Right ventricle myocardium superior (tissue), 1 donor: ENCODE measurements at regions not wholly inside any gene's neighbourhood (a gene's known extent, or its start where the extent isn't known, plus 50 kb on each side); places are given as distances from the start of the nearest gene placed in this dataset.

Experiments used
- ATAC-seq: fragments of 200-7000 bp; cut with Tn5 transposase; one replicate; pipeline ENCODE4 v1.9.1; 2020; ENCODE audit warnings: mild to moderate bottlenecking; ENCODE audit not compliant: poor library complexity
- DNase-seq: peaks from one replicate; pipeline ENCODE4 v3.0.0-alpha.2; 2020
- intact Hi-C: fragments of 100-400 bp; cut with DNase I; formaldehyde crosslinking; loops from one replicate; pipeline ENCODE4 v1.11.2; 2022
- donor health status: DM: no; HTN: yes; CAD: no; lungs with severe emphysema.

GRCh38 chr18:22681908-22682307, 251.2 kb upstream of the RBBP8 start:
- intact Hi-C loops: no loop called here
- no peak for ATAC-seq
- DNase-seq: no peak

DNA sequence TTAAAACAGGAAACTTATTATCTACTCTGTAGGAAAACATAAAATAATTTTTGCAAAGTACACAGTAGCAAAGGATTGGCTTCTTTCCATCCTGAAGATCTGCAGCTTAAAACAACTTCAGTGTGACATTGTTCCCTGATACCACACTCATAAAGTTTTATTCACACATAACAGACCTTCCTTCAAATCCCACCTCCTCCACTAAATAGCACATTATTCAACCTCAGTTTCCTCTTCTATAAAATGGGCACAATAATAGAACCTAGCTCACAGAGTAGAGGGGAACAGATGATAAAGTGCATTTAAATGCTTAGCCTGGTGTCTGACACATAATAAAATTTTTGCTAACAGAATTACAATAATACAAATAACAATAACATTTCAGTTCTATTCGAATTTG, 250.4 kb upstream of the RBBP8 start:
- intact Hi-C loops: no loop called here
- DNase-seq: no peak
- no peak for ATAC-seq

- peak; percentile 88 for ATAC-seq
- peak; percentile 48 for DNase-seq
- intact Hi-C loops: no loop called here
These were observed 249.9 kb upstream of the RBBP8 start for GRCh38 chr18:22683196-22683676.

DNA sequence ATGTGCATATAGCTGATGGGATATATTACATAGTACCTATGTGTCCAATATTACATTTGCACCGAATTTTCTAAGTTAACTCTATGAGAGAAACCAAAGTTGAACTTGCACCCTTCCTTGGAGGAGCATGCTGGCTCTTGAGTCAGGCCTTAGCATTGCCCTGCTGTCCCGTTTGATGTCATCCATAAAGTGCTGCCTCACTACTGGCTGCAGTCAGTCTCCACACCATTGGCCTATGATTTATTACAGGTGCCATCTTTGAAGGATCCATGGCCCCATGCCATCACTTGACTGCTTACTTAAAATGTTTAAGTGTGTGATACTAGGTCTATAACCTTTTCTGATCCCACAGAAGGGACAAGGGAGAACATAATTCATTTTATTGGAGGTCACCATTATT, 249.3 kb upstream of the RBBP8 start:
- intact Hi-C loops: no loop called here
- ATAC-seq: no peak

DNA sequence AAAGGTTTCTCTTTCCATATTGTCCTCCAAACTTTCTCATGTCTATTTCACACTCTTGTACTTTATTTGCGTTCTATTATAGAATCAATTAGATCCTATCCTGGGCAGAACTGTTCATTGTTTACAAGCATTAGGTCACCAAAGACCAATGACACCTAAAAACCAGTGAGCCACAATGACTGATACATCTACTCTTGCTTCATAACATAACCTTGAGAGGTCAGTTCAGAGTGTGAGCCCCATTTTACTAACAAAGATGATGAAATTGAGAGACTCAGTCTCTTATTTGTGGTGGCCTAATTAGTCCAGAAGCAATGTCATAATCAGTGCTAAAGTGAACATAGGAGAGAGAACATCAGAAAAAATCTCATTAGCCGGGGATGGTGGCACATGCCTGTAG, 248.9 kb upstream of the RBBP8 start:
- DNase-seq: no peak
- intact Hi-C loops: no loop called here

More for the DNA sequence above, 249.3 kb upstream of the RBBP8 start:
- DNase-seq: no peak

GRCh38 chr18:22685788-22686187, 247.3 kb upstream of the RBBP8 start:
- no peak for ATAC-seq
- intact Hi-C loops: no loop called here

More for the DNA sequence above, 248.9 kb upstream of the RBBP8 start:
- ATAC-seq: no peak

GRCh38 chr18:22687892-22688680, 245.0 kb upstream of the RBBP8 start:
- intact Hi-C loops: no loop called here
- no peak for ATAC-seq

More at GRCh38 chr18:22685788-22686187, 247.3 kb upstream of the RBBP8 start:
- no peak for DNase-seq

GRCh38 chr18:22688877-22689496, 244.1 kb upstream of the RBBP8 start:
- no peak for DNase-seq
- intact Hi-C loops: no loop called here
- ATAC-seq: no peak

More at GRCh38 chr18:22687892-22688680, 245.0 kb upstream of the RBBP8 start:
- DNase-seq: no peak

DNA sequence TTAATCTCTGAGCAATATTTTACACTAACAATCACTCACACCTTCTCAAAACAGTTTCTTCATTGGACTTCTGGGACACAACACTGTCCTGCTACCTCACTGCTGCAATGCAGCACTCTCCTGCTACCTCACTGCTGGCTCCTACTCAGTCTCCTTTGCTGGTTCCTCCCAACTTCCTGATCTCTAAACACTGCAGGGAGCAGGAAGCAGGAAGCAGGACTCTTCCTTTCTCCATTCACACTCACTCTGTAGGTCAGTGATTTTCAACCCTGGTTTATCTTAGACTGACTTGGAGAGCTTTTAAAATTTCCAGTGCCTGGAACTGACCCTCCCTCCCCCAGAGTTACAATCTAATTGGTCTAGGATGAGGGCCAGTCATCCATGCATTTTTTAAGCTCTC, 243.4 kb upstream of the RBBP8 start:
- intact Hi-C loops: no loop called here
- DNase-seq: no peak
- ATAC-seq: no peak

- ATAC-seq (no peak), DNase-seq (no peak)
- intact Hi-C loops: no loop called here
These were observed 242.6 kb upstream of the RBBP8 start for GRCh38 chr18:22690556-22690955.

GRCh38 chr18:22691946-22692710, 241.0 kb upstream of the RBBP8 start:
- no peak for DNase-seq
- intact Hi-C loops: no loop called here
- no peak for ATAC-seq

- peak; percentile 69 for ATAC-seq
- DNase-seq: peak; percentile 55
These were observed 238.2 kb upstream of the RBBP8 start for GRCh38 chr18:22694954-22695353.

DNA sequence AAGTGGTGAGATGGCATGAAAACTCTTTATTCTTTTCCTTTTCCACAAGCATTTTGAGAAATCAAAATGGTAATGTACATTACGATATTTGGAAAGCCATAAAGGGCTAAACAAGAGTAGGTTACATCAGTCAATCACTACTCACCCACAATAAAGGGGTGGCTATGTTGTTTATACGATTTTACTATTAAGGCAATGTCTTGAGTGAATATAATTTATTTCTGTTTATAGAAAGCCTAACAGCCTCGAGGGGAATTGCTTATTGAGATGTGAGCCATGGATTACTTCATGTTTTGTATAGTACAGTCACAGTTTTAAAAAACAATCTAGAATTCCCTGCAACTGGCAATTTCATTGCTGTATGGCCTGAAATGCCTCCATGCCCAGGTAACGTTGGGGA, 237.5 kb upstream of the RBBP8 start:
- intact Hi-C loops: no loop called here
- ATAC-seq (no peak), DNase-seq (no peak)

More at GRCh38 chr18:22694954-22695353, 238.2 kb upstream of the RBBP8 start:
- intact Hi-C loops: no loop called here

DNA sequence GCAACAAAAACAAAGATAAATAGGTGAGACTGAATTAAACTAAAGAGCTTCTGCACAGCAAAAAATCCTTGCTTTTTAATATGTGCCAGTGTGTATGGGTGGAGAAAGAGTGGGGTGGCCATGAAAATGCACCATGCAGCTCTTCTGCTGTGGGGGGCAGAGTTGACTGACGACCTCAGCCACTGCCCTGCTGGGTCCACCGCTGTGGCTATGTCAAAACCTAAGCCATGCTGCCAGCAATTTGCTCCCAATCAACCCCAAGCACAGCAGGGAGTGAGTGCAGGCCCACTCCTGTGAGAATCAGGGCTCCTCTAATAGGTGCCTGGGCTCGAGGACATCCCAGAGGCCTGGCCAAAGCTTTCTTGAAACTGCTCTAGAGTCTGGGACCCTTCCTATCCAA, 235.6 kb upstream of the RBBP8 start:
- ATAC-seq (no peak), DNase-seq (no peak)

GRCh38 chr18:22698711-22699110, 234.4 kb upstream of the RBBP8 start:
- DNase-seq (no peak), ATAC-seq (no peak)
- intact Hi-C loops: no loop called here

More for the DNA sequence above, 235.6 kb upstream of the RBBP8 start:
- intact Hi-C loops: no loop called here

GRCh38 chr18:22699629-22700028, 233.5 kb upstream of the RBBP8 start:
- no peak for ATAC-seq
- intact Hi-C loops: no loop called here
- no peak for DNase-seq

GRCh38 chr18:22700920-22701319, 232.2 kb upstream of the RBBP8 start:
- DNase-seq: no peak
- intact Hi-C loops: no loop called here
- ATAC-seq: no peak

- no peak for ATAC-seq
- intact Hi-C loops: no loop called here
- no peak for DNase-seq
These were observed 231.8 kb upstream of the RBBP8 start for GRCh38 chr18:22701326-22701725.

GRCh38 chr18:22701795-22702194, 231.3 kb upstream of the RBBP8 start:
- intact Hi-C loops: no loop called here
- no peak for DNase-seq
- ATAC-seq: no peak
